ENCODE measurements at regions not wholly inside any gene's neighbourhood (a gene's known extent, or its start where the extent isn't known, plus 50 kb on each side); places are given as distances from the start of the nearest gene placed in this dataset.

DNA sequence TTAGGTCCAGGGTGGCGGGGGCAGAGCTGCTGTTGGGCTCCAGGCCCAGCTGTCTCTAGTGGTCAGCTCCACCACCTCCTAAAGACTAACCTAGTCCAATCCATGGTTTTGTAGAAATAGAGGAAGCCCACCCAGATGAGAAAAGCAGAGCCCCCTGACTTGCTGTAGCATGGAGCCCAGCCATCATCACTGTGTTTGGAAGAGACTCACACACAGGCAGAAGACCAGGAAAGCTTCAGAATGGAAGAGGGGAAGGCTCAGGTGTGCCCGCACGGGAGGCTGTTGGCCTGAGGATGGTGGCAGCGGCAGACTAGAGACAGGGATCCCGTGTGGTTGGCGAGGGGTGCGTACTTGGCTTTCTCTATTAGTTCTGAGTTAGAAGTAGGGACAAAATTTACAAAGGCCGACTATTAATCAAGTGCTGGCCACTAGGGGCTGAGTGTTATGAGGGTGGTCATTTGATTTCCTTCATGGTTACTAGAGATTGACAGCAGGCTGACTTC, 193.2 kb upstream of the SOX1 start:
- 88% methylated on average over 8 of the region's 8 CpGs; no CpG with 5 or more reads in 1 of the 2 experiments for WGBS, 2 experiments (ENCODE audit: extremely low coverage in 1 of 2, insufficient coverage in 1 of 2, insufficient read length in 1 of 2, insufficient replicate concordance in 2 of 2, low coverage in 1 of 2, low lambda C conversion rate in 2 of 2, missing lambda C conversion rate in 1 of 2)
- no peaks in the 10 kb centered on the region for H3K27me3 ChIP-seq (replicated peaks in 1 of 4; ENCODE audit: control insufficient read depth in 3 of 4, extremely low read depth in 1 of 4, insufficient read depth in 3 of 4, low read length in 3 of 4)
- CTCF ChIA-PET (ENCODE audit: partially characterized antibody), result no interaction called here
- DNase-seq (ENCODE audit: low read depth in 1 of 2, low spot score in 2 of 2) (peak in 1 of 2 experiments; percentile 27), FAIRE-seq (no peak)
- no peak overlapping the region for H2BK120ac ChIP-seq (replicated peaks; ENCODE audit: low read depth, low read length)
- no peaks in the 10 kb centered on the region for H3K79me2 ChIP-seq (ENCODE audit: control insufficient read depth in 1 of 2, insufficient read depth in 2 of 2, low read length in 2 of 2)
- no peak overlapping the region for H3K4me2 ChIP-seq (ENCODE audit: insufficient read depth in 1 of 2, low read depth in 2 of 2, low read length in 2 of 2)
- no peak overlapping the region for H2BK12ac ChIP-seq (ENCODE audit: low read depth, low read length)
- TF ChIP-seq, protein P1, sequence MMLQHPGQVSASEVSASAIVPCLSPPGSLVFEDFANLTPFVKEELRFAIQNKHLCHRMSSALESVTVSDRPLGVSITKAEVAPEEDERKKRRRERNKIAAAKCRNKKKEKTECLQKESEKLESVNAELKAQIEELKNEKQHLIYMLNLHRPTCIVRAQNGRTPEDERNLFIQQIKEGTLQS (IDR thresholded peaks at IDR 0.05; ENCODE audit: insufficient read depth, low read depth, low read length), result no peak
- TF ChIP-seq, protein P2, sequence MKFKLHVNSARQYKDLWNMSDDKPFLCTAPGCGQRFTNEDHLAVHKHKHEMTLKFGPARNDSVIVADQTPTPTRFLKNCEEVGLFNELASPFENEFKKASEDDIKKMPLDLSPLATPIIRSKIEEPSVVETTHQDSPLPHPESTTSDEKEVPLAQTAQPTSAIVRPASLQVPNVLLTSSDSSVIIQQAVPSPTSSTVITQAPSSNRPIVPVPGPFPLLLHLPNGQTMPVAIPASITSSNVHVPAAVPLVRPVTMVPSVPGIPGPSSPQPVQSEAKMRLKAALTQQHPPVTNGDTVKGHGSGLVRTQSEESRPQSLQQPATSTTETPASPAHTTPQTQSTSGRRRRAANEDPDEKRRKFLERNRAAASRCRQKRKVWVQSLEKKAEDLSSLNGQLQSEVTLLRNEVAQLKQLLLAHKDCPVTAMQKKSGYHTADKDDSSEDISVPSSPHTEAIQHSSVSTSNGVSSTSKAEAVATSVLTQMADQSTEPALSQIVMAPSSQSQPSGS (IDR thresholded peaks at IDR 0.05; ENCODE audit: low read length), result no peak
- no peak for TF ChIP-seq TBP (IDR thresholded peaks at IDR 0.05; ENCODE audit: low read depth, low read length)
- H2AK5ac ChIP-seq (ENCODE audit: low read depth, low read length), result no peak overlapping the region
- POLR2A ChIA-PET (ENCODE audit: partially characterized antibody), result no interaction called here
- H3K4me3 ChIP-seq (ENCODE audit: extremely low read depth in 1 of 4, insufficient read depth in 2 of 4, low read depth in 3 of 4, low read length in 4 of 4), result no peak overlapping the region
- no peak overlapping the region for H3K56ac ChIP-seq (replicated peaks; ENCODE audit: insufficient read length, low read depth, low read length)
- no peaks in the 10 kb centered on the region for H4K20me1 ChIP-seq (replicated peaks in 1 of 2; ENCODE audit: control insufficient read depth in 1 of 2, insufficient read depth in 2 of 2, low read length in 2 of 2)
- H2BK15ac ChIP-seq (ENCODE audit: low read length), result no peak overlapping the region
- H3K9me3 ChIP-seq (ENCODE audit: insufficient read depth in 2 of 2, low read depth in 1 of 2, low read length in 1 of 2), result no peaks in the 10 kb centered on the region
- no peak overlapping the region for H3K4ac ChIP-seq (replicated peaks; ENCODE audit: insufficient read length, low read depth, low read length)
- no peak overlapping the region for H2AFZ ChIP-seq (ENCODE audit: low read length)
- H4K91ac ChIP-seq (replicated peaks; ENCODE audit: insufficient read length, low read length), result no peak overlapping the region
- no peaks in the 10 kb centered on the region for H3K36me3 ChIP-seq (ENCODE audit: control insufficient read depth in 2 of 4, insufficient read depth in 4 of 4, low read length in 3 of 4)
- no peaks in the 10 kb centered on the region for H3K4me1 ChIP-seq (replicated peaks in 1 of 4; ENCODE audit: control insufficient read depth in 3 of 4, insufficient read depth in 4 of 4, low read length in 3 of 4)
- H3K23ac ChIP-seq (ENCODE audit: insufficient read length), result no peak overlapping the region
- no peak overlapping the region for H3K9ac ChIP-seq (replicated peaks in 1 of 4; ENCODE audit: extremely low read depth in 1 of 4, low read depth in 3 of 4, low read length in 3 of 4)
- no peaks in the 10 kb centered on the region for H3K23me2 ChIP-seq (ENCODE audit: low read depth, low read length)
- H4K8ac ChIP-seq (ENCODE audit: extremely low read depth, insufficient read depth, low read length), result no peak overlapping the region
- H2BK20ac ChIP-seq (ENCODE audit: low read length), result no peak overlapping the region
- no peak overlapping the region for H3K27ac ChIP-seq (ENCODE audit: low read depth, low read length)
- H3K18ac ChIP-seq (ENCODE audit: extremely low read depth, low read length), result no peak overlapping the region
- H4K5ac ChIP-seq (ENCODE audit: insufficient read length, low read depth, low read length), result no peak overlapping the region
- no peak overlapping the region for H2BK5ac ChIP-seq (ENCODE audit: low read depth, low read length)
- H3K14ac ChIP-seq (ENCODE audit: insufficient read length), result no peak overlapping the region
- no peaks in the 10 kb centered on the region for H3K79me1 ChIP-seq (ENCODE audit: low read depth, low read length)
